Adrenal gland (tissue), 9 donors: ENCODE measurements at regions not wholly inside any gene's neighbourhood (a gene's known extent, or its start where the extent isn't known, plus 50 kb on each side); places are given as distances from the start of the nearest gene placed in this dataset.
"Not testable (repeated sequence)": the region's sequence is repeated elsewhere in the genome, so short reads cannot be mapped to it uniquely, and the experiment has no call there.

Experiments used
- DNase-seq, 7 donors: peaks; one replicate each; pipeline ENCODE4 v3.0.0-alpha.2; 2019 to 2020
- H3K27ac ChIP-seq, 5 donors: fragments of 200-600 bp; sonication (generic) in 4 of 5; 1 replicate in 3 of 5; 2 replicates in 2 of 5; pipeline versions ENCODE4 v1.5.1 to v1.8.0; 2016 to 2020; ENCODE audit warnings: mild to moderate bottlenecking in 1 of 5
- H3K27me3 ChIP-seq: fragments of 200-600 bp; 2 replicates; pipeline ENCODE4 v1.8.0; 2021
- H3K36me3 ChIP-seq, 2 donors: fragments of 200-600 bp; replicated peaks in 1 of 2; 1 replicate in 1 of 2; 2 replicates in 1 of 2; pipeline versions ENCODE4 v1.5.1 to v1.8.0; 2018 to 2022
- H3K4me1 ChIP-seq, 2 donors: fragments of 200-600 bp; replicated peaks in 1 of 2; 1 replicate in 1 of 2; 2 replicates in 1 of 2; pipeline versions ENCODE4 v1.5.1 to v1.8.0; 2018 to 2021
- H3K4me3 ChIP-seq, 4 donors: fragments of 200-600 bp; sonication (generic) in 3 of 4; one replicate each; pipeline ENCODE4 v1.5.1; 2016 to 2018
- H3K9me3 ChIP-seq, 3 donors: fragments of 200-600 bp; sonication (generic) in 1 of 3; replicated peaks in 1 of 3; 1 replicate in 2 of 3; 2 replicates in 1 of 3; pipeline versions ENCODE4 v1.5.1 to v1.8.0; 2016 to 2021
- CTCF ChIP-seq, 6 experiments: fragments of 450-650 bp in 4 of 6; fragments of 200-600 bp in 2 of 6; sonication (generic) in 1 of 6; IDR thresholded peaks; 1 replicate in 5 of 6; 2 replicates in 1 of 6; pipeline versions ENCODE4 v1.5.1 to v1.8.0; 2016 to 2021; ENCODE audit warnings: antibody characterized with exemption in 6 of 6, mild to moderate bottlenecking in 2 of 6, moderate library complexity in 1 of 6
- POLR2A ChIP-seq, 2 donors: fragments of 450-650 bp; IDR thresholded peaks; one replicate each; pipeline ENCODE4 v1.6.1; 2017; ENCODE audit warnings: antibody characterized with exemption in 2 of 2, mild to moderate bottlenecking in 2 of 2, moderate library complexity in 1 of 2
- WGBS, 4 donors: extraction: QIAGEN DNeasy Blood & Tissue Kit in 2 of 4; methylation state at CpG; one replicate each; pipeline versions ENCODE4 v1.1.5 to v1.1.7; 2013 to 2017; 5-methylcytosine and 5-hydroxymethylcytosine counted together
- intact Hi-C, 2 donors: fragments of 100-400 bp; cut with DNase I; formaldehyde crosslinking; loops; one replicate each; pipeline versions ENCODE4 v1.14.1 to v1.15.0; 2022 to 2023
- donor health status: healthy with polysubstance abuse.
- donor health status: Bipolar disorder and iron deficiency.
- donor health status: DM: yes; HTN: yes; CAD: no.
- donor health status: DM: no; HTN: no; CAD: no.
- donor health status: DM: no; HTN: no; CAD: no.

- Histone ChIP-seq H3K4me1 (no peaks in the 10 kb centered on the region), H3K27me3 (no peaks in the 10 kb centered on the region), H3K36me3 (no peaks in the 10 kb centered on the region), H3K4me3 (no peak overlapping the region), H3K9me3 (no peaks in the 10 kb centered on the region), H3K27ac (no peak overlapping the region)
- TF ChIP-seq POLR2A (IDR thresholded peaks at IDR 0.05) (no peak), CTCF (IDR thresholded peaks at IDR 0.05) (no peak)
- 61 to 76% (median 71%) methylated on average over 1 of the region's 1 CpG for WGBS, 4 donors
- DNase-seq, result no peak
- intact Hi-C loops, result no loop called here
Observed at GRCh38 chr5:89059274-89059673, 176.3 kb upstream of the MEF2C start.

GRCh38 chr5:89055695-89056085 is 172.7 kb upstream of the MEF2C start:
- TF ChIP-seq CTCF (IDR thresholded peaks at IDR 0.05) (no peak), POLR2A (IDR thresholded peaks at IDR 0.05) (no peak)
- Histone ChIP-seq H3K27ac (no peak overlapping the region), H3K4me1 (no peaks in the 10 kb centered on the region), H3K9me3 (no peaks in the 10 kb centered on the region), H3K4me3 (no peak overlapping the region), H3K27me3 (no peaks in the 10 kb centered on the region), H3K36me3 (no peaks in the 10 kb centered on the region)
- intact Hi-C loops, result no loop called here
- DNase-seq, result no peak
- 72 to 86% (median 81%) methylated on average over 3 of the region's 3 CpGs for WGBS, 4 donors

- intact Hi-C loops, result no loop called here
- TF ChIP-seq CTCF (IDR thresholded peaks at IDR 0.05) (no peak), POLR2A (IDR thresholded peaks at IDR 0.05) (no peak)
- Histone ChIP-seq H3K27ac (no peak overlapping the region), H3K36me3 (no peaks in the 10 kb centered on the region), H3K4me1 (no peaks in the 10 kb centered on the region), H3K4me3 (no peak overlapping the region), H3K27me3 (no peaks in the 10 kb centered on the region), H3K9me3 (no peaks in the 10 kb centered on the region)
- 66 to 78% (median 72%) methylated on average over 6 of the region's 6 CpGs for WGBS, 4 donors
- DNase-seq, result no peak
Observed at GRCh38 chr5:89055015-89055694, 172.2 kb upstream of the MEF2C start.

GRCh38 chr5:89053547-89053946 is 170.6 kb upstream of the MEF2C start:
- H3K4me1 ChIP-seq, result no peaks in the 10 kb centered on the region
- no peak overlapping the region for H3K4me3 ChIP-seq
- no peak for DNase-seq
- intact Hi-C loops, result no loop called here
- H3K36me3 ChIP-seq, result no peaks in the 10 kb centered on the region
- no peak overlapping the region for H3K27ac ChIP-seq
- no peaks in the 10 kb centered on the region for H3K27me3 ChIP-seq
- no peak for TF ChIP-seq POLR2A (IDR thresholded peaks at IDR 0.05)
- no peak for TF ChIP-seq CTCF (IDR thresholded peaks at IDR 0.05)
- H3K9me3 ChIP-seq, result no peaks in the 10 kb centered on the region
- WGBS, 4 donors, result 74 to 88% (median 81%) methylated on average over 4 of the region's 4 CpGs

- WGBS, 4 donors, result 90 to 96% (median 94%) methylated on average over 5 of the region's 5 CpGs
Observed at GRCh38 chr5:89050062-89050461, 167.1 kb upstream of the MEF2C start.

More at GRCh38 chr5:89050062-89050461, 167.1 kb upstream of the MEF2C start:
- H3K4me1 ChIP-seq, DNase-seq, H3K9me3 ChIP-seq, H3K4me3 ChIP-seq, H3K27ac ChIP-seq, H3K36me3 ChIP-seq, intact Hi-C loops, H3K27me3 ChIP-seq: not testable (repeated sequence)
